ENCODE measurements at regions not wholly inside any gene's neighbourhood (a gene's known extent, or its start where the extent isn't known, plus 50 kb on each side); places are given as distances from the start of the nearest gene placed in this dataset.

DNA sequence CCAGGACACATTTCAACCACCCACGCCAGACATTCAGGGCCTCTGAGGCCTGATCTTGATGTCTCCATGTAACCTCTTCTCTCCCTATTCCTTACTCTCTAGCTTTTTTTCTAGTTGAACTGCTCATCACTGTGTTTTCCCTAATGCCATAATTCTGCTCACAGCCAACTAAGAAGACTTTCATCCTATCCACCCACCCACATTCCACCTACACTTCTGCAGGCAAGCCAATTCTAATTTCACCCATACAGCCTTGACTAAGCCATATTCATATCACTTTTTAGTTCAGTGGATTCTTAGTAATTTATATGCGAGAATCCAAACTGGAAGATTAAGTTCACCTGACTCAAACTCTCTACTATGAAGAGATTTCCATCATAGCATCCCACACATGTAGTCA lies 394.4 kb downstream of the INSC start:
- no peak for DNase-seq (ENCODE audit: low spot score)
- H3K27me3 Mint-ChIP-seq (ENCODE audit: low read depth), result no peaks in the 10 kb centered on the region
- H3K4me3 Mint-ChIP-seq, result no peak overlapping the region
- no peaks in the 10 kb centered on the region for H3K36me3 Mint-ChIP-seq (ENCODE audit: low read depth)
- H3K27ac Mint-ChIP-seq, result no peak overlapping the region
- no peaks in the 10 kb centered on the region for H3K9me3 Mint-ChIP-seq
- peaks cover 4% of the 10 kb centered on the region for H3K4me1 Mint-ChIP-seq (ENCODE audit: low read depth)

- no peak for DNase-seq (ENCODE audit: low spot score)
- Mint-ChIP-seq H3K36me3 (ENCODE audit: low read depth) (no peaks in the 10 kb centered on the region), H3K4me3 (no peak overlapping the region), H3K9me3 (no peaks in the 10 kb centered on the region), H3K27ac (no peak overlapping the region), H3K27me3 (ENCODE audit: low read depth) (no peaks in the 10 kb centered on the region), H3K4me1 (ENCODE audit: low read depth) (no peaks in the 10 kb centered on the region)
These were observed 404.5 kb downstream of the INSC start for GRCh38 chr11:15519124-15519791.

GRCh38 chr11:15519911-15520310 lies 405.2 kb downstream of the INSC start:
- Mint-ChIP-seq H3K36me3 (ENCODE audit: low read depth) (no peaks in the 10 kb centered on the region), H3K27ac (no peak overlapping the region), H3K27me3 (ENCODE audit: low read depth) (no peaks in the 10 kb centered on the region), H3K9me3 (no peaks in the 10 kb centered on the region), H3K4me1 (ENCODE audit: low read depth) (no peaks in the 10 kb centered on the region), H3K4me3 (no peak overlapping the region)
- no peak for DNase-seq (ENCODE audit: low spot score)

DNA sequence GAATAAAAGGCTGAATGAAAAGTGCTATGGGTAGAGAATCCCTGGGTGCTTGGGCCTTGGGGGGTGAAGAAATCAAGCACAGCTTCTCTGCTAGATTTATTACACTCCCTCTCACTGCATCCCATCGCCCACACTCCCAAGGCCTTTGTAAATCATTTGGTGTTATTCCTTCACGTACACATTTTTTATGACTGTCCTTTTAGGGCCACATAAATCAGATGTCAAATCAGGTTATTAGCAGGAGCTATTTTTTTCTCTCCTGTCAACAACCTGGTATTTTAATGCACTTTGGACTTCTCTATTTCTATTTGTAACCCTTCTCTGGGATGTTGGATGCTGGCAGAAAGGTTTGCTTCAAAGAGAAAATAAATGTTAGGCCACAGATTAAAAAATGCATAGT lies 408.8 kb downstream of the INSC start:
- H3K27ac Mint-ChIP-seq, result no peak overlapping the region
- no peak for DNase-seq (ENCODE audit: low spot score)
- no peaks in the 10 kb centered on the region for H3K36me3 Mint-ChIP-seq (ENCODE audit: low read depth)
- H3K4me1 Mint-ChIP-seq (ENCODE audit: low read depth), result no peaks in the 10 kb centered on the region
- no peak overlapping the region for H3K4me3 Mint-ChIP-seq
- no peaks in the 10 kb centered on the region for H3K27me3 Mint-ChIP-seq (ENCODE audit: low read depth)
- peaks cover 16% of the 10 kb centered on the region for H3K9me3 Mint-ChIP-seq

DNA sequence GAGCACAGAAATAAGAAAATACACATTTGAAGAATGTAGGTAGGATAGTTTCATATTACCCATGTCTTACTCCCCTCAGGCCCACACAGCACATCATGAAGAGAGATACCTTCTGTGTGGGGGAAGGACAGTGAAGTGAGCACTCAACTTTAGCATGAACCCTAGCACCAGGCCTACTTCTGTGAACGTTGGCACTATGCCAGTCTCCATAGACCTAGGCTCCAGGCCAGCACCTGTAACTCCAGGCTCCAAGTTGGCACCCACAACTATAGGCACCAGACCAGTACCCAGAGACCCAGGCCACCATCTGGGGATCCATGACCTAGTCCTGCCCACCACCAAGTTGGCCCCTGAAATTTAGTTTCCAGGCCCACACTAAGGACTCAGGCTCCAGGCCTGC lies 410.9 kb downstream of the INSC start:
- Mint-ChIP-seq H3K9me3 (peaks cover 16% of the 10 kb centered on the region), H3K36me3 (ENCODE audit: low read depth) (no peaks in the 10 kb centered on the region), H3K4me1 (ENCODE audit: low read depth) (no peaks in the 10 kb centered on the region), H3K27ac (no peak overlapping the region), H3K27me3 (ENCODE audit: low read depth) (no peaks in the 10 kb centered on the region), H3K4me3 (no peak overlapping the region)
- no peak for DNase-seq (ENCODE audit: low spot score)

GRCh38 chr11:15526032-15526431 lies 411.3 kb downstream of the INSC start:
- Mint-ChIP-seq H3K4me3 (no peak overlapping the region), H3K36me3 (ENCODE audit: low read depth) (no peaks in the 10 kb centered on the region), H3K27me3 (ENCODE audit: low read depth) (no peaks in the 10 kb centered on the region)

DNA sequence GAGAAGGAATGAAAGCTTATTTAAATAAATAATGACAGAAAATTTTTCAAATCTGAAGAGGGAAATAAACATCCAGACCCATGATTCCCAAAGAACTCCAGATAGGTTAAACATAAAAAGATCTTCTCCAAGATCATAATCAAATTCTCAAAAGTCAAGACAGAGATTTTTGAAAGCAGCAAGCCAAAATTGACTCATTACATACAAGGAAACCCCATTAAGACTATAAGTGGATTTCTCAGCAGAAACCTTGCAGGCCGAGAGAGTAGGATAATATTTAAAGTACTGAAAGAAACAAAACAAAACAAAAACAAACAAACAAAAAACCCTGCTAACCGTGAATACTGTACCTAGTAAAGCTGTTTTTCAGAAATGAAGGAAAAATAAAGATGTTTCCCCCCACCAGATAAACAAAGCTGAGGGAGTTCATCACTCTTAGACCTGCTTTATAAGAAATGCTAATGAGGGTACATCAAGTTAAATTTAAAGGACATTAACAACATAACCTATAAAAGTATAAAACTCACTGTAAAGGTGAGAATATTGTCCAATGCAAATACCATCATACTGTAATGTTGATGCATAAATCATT lies 412.2 kb downstream of the INSC start:
- no peak overlapping the region for H3K27ac Mint-ChIP-seq
- H3K4me3 Mint-ChIP-seq, result no peak overlapping the region
- DNase-seq (ENCODE audit: low spot score), result no peak
- H3K27me3 Mint-ChIP-seq (ENCODE audit: low read depth), result no peaks in the 10 kb centered on the region
- no peaks in the 10 kb centered on the region for H3K4me1 Mint-ChIP-seq (ENCODE audit: low read depth)
- no peaks in the 10 kb centered on the region for H3K36me3 Mint-ChIP-seq (ENCODE audit: low read depth)
- peaks cover 16% of the 10 kb centered on the region for H3K9me3 Mint-ChIP-seq

More at GRCh38 chr11:15526032-15526431, 411.3 kb downstream of the INSC start:
- Mint-ChIP-seq H3K9me3 (peaks cover 16% of the 10 kb centered on the region), H3K4me1 (ENCODE audit: low read depth) (no peaks in the 10 kb centered on the region), H3K27ac (no peak overlapping the region)
- DNase-seq (ENCODE audit: low spot score), result no peak

DNA sequence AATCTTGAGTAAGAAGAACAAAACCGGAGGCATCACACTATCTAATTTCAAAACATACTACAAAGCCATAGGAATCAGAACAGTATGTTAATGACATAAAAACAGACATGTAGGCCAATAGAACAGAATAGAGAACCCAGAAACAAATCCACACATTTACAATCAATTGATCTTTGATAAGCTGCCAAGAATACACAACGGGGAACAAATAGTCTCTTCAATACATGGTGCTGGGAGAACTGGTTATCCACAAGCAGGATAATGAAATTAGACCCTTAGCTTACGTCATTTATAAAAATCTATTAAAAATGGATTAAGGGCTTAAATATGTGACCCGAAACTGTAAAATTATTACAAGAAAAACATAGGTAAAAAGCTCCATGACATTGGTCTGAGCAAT lies 417.7 kb downstream of the INSC start:
- Mint-ChIP-seq H3K9me3 (no peaks in the 10 kb centered on the region), H3K27me3 (ENCODE audit: low read depth) (no peaks in the 10 kb centered on the region), H3K4me3 (no peak overlapping the region), H3K27ac (no peak overlapping the region), H3K36me3 (ENCODE audit: low read depth) (no peaks in the 10 kb centered on the region), H3K4me1 (ENCODE audit: low read depth) (no peaks in the 10 kb centered on the region)
- DNase-seq (ENCODE audit: low spot score), result no peak

DNA sequence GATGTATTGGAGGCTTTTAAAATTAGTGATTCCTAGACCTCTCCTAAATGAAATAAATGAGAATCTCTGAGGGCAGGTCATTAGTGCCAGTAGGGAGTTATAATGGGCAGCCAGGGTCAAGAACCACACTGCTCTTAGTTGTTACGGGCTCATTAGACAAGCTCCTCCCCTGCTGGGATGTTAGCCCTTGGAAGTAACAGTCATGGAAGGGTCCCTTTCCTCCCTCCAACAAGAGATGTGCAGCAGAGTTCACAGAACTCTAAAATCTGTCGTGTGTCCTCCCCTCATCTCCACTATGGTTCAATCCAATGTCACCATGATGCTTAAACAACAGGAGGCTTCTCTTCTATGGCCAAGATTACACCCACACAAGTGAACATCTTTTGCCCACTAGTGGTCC lies 419.5 kb downstream of the INSC start:
- Mint-ChIP-seq H3K36me3 (ENCODE audit: low read depth) (no peaks in the 10 kb centered on the region), H3K4me1 (ENCODE audit: low read depth) (no peaks in the 10 kb centered on the region), H3K27me3 (ENCODE audit: low read depth) (no peaks in the 10 kb centered on the region), H3K9me3 (no peaks in the 10 kb centered on the region), H3K4me3 (no peak overlapping the region), H3K27ac (no peak overlapping the region)
- DNase-seq (ENCODE audit: low spot score), result no peak

GRCh38 chr11:15535414-15535813 lies 420.7 kb downstream of the INSC start:
- no peak overlapping the region for H3K27ac Mint-ChIP-seq
- no peaks in the 10 kb centered on the region for H3K9me3 Mint-ChIP-seq
- H3K4me1 Mint-ChIP-seq (ENCODE audit: low read depth), result no peaks in the 10 kb centered on the region
- no peaks in the 10 kb centered on the region for H3K27me3 Mint-ChIP-seq (ENCODE audit: low read depth)
- no peak for DNase-seq (ENCODE audit: low spot score)
- no peak overlapping the region for H3K4me3 Mint-ChIP-seq
- H3K36me3 Mint-ChIP-seq (ENCODE audit: low read depth), result no peaks in the 10 kb centered on the region

GRCh38 chr11:15536438-15536837 lies 421.7 kb downstream of the INSC start:
- Mint-ChIP-seq H3K27me3 (ENCODE audit: low read depth) (no peaks in the 10 kb centered on the region), H3K36me3 (ENCODE audit: low read depth) (no peaks in the 10 kb centered on the region), H3K4me1 (ENCODE audit: low read depth) (no peaks in the 10 kb centered on the region), H3K27ac (no peak overlapping the region), H3K9me3 (no peaks in the 10 kb centered on the region), H3K4me3 (no peak overlapping the region)
- DNase-seq (ENCODE audit: low spot score), result no peak

GRCh38 chr11:15539645-15540044 lies 424.9 kb downstream of the INSC start:
- Mint-ChIP-seq H3K36me3 (ENCODE audit: low read depth) (no peaks in the 10 kb centered on the region), H3K4me3 (no peak overlapping the region), H3K4me1 (ENCODE audit: low read depth) (no peaks in the 10 kb centered on the region), H3K27ac (no peak overlapping the region), H3K9me3 (no peaks in the 10 kb centered on the region), H3K27me3 (ENCODE audit: low read depth) (no peaks in the 10 kb centered on the region)
- no peak for DNase-seq (ENCODE audit: low spot score)

DNA sequence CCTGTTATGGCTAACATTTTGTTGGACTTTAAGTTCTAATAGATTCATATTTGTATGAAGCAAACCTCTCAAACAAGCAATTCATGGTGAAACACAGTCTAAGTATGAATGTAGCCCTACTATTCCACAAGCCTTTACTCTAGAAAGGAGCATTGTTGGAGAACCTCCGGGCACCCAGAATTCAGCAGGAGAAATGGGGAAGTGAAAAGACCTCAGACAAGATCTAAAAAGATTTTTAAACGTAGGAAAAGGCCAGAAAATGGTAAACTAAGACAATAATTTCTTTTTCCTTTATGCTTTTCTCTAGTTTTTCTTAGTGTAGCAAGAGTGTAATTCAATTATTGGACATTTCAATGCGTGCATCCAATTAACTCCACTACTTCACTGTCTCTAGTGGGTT lies 426.4 kb downstream of the INSC start:
- Mint-ChIP-seq H3K27ac (no peak overlapping the region), H3K9me3 (no peaks in the 10 kb centered on the region), H3K27me3 (ENCODE audit: low read depth) (no peaks in the 10 kb centered on the region), H3K36me3 (ENCODE audit: low read depth) (no peaks in the 10 kb centered on the region), H3K4me3 (no peak overlapping the region), H3K4me1 (ENCODE audit: low read depth) (no peaks in the 10 kb centered on the region)
- no peak for DNase-seq (ENCODE audit: low spot score)

GRCh38 chr11:15544353-15544752 lies 429.6 kb downstream of the INSC start:
- no peaks in the 10 kb centered on the region for H3K36me3 Mint-ChIP-seq (ENCODE audit: low read depth)

GRCh38 chr11:15547685-15548084 lies 433.0 kb downstream of the INSC start:
- no peak for DNase-seq (ENCODE audit: low spot score)
- no peak overlapping the region for H3K27ac Mint-ChIP-seq
- H3K9me3 Mint-ChIP-seq, result no peaks in the 10 kb centered on the region
- no peaks in the 10 kb centered on the region for H3K36me3 Mint-ChIP-seq (ENCODE audit: low read depth)
- H3K4me3 Mint-ChIP-seq, result no peak overlapping the region
- H3K4me1 Mint-ChIP-seq (ENCODE audit: low read depth), result no peaks in the 10 kb centered on the region
- no peaks in the 10 kb centered on the region for H3K27me3 Mint-ChIP-seq (ENCODE audit: low read depth)

More at GRCh38 chr11:15544353-15544752, 429.6 kb downstream of the INSC start:
- no peaks in the 10 kb centered on the region for H3K27me3 Mint-ChIP-seq (ENCODE audit: low read depth)
- DNase-seq (ENCODE audit: low spot score), result no peak
- no peaks in the 10 kb centered on the region for H3K9me3 Mint-ChIP-seq
- no peak overlapping the region for H3K27ac Mint-ChIP-seq
- H3K4me3 Mint-ChIP-seq, result no peak overlapping the region
- no peaks in the 10 kb centered on the region for H3K4me1 Mint-ChIP-seq (ENCODE audit: low read depth)
